ENCODE measurements at regions not wholly inside any gene's neighbourhood (a gene's known extent, or its start where the extent isn't known, plus 50 kb on each side); places are given as distances from the start of the nearest gene placed in this dataset.

DNA sequence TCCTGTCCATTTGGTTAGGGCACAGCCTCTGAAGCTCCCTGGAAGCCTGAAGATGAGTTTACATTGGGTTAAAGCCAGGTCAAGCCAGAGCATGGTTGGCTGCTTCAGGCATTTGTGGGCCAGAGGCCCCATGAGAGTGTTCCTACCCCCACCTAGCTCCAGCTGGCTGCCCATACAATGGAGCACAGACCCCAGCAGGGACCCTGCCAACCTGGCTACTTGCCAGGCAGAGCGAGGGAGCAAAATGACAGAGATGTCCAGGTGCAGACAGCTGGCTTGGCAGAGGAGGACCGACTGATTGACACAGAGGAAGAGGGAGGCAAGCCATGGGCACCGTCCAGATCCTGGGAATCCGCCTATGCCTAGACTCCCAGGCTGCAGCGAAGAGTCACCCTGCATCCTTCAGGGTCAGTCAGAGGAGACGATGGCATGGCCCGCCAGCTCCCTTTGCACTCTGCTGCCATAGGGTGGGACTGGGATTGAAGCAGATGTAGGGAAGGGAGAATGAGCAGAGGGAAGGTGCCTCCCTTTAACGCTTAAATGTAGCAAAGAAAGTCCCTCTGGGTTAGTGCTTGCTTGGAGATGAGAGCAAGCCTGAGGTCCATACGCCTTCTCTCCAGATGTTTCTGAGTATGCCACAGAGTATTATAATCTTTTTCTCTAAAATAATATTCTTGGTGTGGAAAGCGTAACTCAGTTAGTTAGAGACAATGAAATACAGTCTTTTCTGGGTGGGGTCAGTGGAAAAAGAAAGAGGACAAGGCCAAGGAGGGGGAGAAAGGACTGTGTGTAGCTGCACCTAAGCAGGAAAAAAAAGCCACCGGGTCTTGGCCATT lies 77.6 kb upstream of the FYN start:
- Histone ChIP-seq H3K9me2 (ENCODE audit: insufficient read depth, low read length) (no peaks in the 10 kb centered on the region), H3K9me3 (ENCODE audit: low read length) (no peaks in the 10 kb centered on the region), H3K9ac (ENCODE audit: low read length) (no peak overlapping the region), H2AFZ (ENCODE audit: low read depth, low read length) (no peak overlapping the region), H3K79me2 (replicated peaks; ENCODE audit: insufficient read depth, low read length) (no peaks in the 10 kb centered on the region), H3K4me2 (ENCODE audit: low read length) (no peak overlapping the region), H3K36me3 (ENCODE audit: insufficient read depth, low read length) (no peaks in the 10 kb centered on the region), H3K27me3 (ENCODE audit: insufficient read depth, low read depth, low read length) (no peaks in the 10 kb centered on the region), H3K27ac (ENCODE audit: low read length) (no peak overlapping the region), H3F3A (ENCODE audit: insufficient read depth, low read length, poor library complexity, severe bottlenecking) (no peaks in the 10 kb centered on the region), H4K20me1 (ENCODE audit: insufficient read depth) (no peaks in the 10 kb centered on the region), H3K4me3 (ENCODE audit: low read length) (no peak overlapping the region)
- TF ChIP-seq, protein P1, sequence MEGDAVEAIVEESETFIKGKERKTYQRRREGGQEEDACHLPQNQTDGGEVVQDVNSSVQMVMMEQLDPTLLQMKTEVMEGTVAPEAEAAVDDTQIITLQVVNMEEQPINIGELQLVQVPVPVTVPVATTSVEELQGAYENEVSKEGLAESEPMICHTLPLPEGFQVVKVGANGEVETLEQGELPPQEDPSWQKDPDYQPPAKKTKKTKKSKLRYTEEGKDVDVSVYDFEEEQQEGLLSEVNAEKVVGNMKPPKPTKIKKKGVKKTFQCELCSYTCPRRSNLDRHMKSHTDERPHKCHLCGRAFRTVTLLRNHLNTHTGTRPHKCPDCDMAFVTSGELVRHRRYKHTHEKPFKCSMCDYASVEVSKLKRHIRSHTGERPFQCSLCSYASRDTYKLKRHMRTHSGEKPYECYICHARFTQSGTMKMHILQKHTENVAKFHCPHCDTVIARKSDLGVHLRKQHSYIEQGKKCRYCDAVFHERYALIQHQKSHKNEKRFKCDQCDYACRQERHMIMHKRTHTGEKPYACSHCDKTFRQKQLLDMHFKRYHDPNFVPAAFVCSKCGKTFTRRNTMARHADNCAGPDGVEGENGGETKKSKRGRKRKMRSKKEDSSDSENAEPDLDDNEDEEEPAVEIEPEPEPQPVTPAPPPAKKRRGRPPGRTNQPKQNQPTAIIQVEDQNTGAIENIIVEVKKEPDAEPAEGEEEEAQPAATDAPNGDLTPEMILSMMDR (IDR thresholded peaks at IDR 0.05; ENCODE audit: poor library complexity, severe bottlenecking), result no peak
- TF ChIP-seq TAF1 (IDR thresholded peaks at IDR 0.05; ENCODE audit: low read depth) (no peak), POLR2AphosphoS5 (IDR thresholded peaks at IDR 0.05) (no peak)
- TF ChIP-seq, protein P2, sequence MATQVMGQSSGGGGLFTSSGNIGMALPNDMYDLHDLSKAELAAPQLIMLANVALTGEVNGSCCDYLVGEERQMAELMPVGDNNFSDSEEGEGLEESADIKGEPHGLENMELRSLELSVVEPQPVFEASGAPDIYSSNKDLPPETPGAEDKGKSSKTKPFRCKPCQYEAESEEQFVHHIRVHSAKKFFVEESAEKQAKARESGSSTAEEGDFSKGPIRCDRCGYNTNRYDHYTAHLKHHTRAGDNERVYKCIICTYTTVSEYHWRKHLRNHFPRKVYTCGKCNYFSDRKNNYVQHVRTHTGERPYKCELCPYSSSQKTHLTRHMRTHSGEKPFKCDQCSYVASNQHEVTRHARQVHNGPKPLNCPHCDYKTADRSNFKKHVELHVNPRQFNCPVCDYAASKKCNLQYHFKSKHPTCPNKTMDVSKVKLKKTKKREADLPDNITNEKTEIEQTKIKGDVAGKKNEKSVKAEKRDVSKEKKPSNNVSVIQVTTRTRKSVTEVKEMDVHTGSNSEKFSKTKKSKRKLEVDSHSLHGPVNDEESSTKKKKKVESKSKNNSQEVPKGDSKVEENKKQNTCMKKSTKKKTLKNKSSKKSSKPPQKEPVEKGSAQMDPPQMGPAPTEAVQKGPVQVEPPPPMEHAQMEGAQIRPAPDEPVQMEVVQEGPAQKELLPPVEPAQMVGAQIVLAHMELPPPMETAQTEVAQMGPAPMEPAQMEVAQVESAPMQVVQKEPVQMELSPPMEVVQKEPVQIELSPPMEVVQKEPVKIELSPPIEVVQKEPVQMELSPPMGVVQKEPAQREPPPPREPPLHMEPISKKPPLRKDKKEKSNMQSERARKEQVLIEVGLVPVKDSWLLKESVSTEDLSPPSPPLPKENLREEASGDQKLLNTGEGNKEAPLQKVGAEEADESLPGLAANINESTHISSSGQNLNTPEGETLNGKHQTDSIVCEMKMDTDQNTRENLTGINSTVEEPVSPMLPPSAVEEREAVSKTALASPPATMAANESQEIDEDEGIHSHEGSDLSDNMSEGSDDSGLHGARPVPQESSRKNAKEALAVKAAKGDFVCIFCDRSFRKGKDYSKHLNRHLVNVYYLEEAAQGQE (IDR thresholded peaks at IDR 0.05; ENCODE audit: borderline replicate concordance), result no peak

DNA sequence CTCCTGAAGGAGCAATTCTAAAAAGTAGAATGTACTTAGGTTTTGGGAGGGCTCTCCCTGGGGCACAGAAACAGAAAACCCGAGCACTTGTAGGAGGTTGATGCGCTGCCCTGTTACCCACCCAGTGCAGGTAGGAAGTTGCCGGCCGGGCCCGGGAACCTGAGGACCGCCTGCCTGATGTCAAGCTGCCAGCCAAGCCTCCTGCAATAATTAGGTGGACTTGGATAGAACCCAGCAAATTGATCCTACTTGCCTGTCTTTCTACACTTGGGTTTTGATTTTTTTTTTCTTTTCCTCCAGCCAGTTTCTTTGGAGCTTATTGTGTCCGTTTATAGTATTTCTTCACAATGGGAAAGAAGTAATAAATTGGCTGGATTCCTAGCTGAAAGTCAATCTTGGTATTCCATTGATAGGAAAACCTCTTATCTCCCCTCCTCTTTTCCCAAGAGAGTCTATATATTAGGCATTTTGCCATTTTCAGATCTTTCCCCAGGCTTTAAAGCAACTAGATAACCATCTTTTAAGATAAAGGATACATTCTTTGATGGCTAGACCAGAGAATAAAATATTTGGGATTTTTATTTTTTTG lies 78.3 kb upstream of the FYN start:
- Histone ChIP-seq H2AFZ (ENCODE audit: low read depth, low read length) (no peak overlapping the region), H3K4me2 (ENCODE audit: low read length) (no peak overlapping the region), H3K4me3 (ENCODE audit: low read length) (no peak overlapping the region), H4K20me1 (ENCODE audit: insufficient read depth) (no peaks in the 10 kb centered on the region), H3K9me2 (ENCODE audit: insufficient read depth, low read length) (no peaks in the 10 kb centered on the region), H3K79me2 (replicated peaks; ENCODE audit: insufficient read depth, low read length) (no peaks in the 10 kb centered on the region), H3F3A (ENCODE audit: insufficient read depth, low read length, poor library complexity, severe bottlenecking) (no peaks in the 10 kb centered on the region), H3K9me3 (ENCODE audit: low read length) (no peaks in the 10 kb centered on the region), H3K36me3 (ENCODE audit: insufficient read depth, low read length) (no peaks in the 10 kb centered on the region), H3K27me3 (ENCODE audit: insufficient read depth, low read depth, low read length) (no peaks in the 10 kb centered on the region), H3K9ac (ENCODE audit: low read length) (no peak overlapping the region), H3K27ac (ENCODE audit: low read length) (no peak overlapping the region)
- TF ChIP-seq POLR2AphosphoS5 (IDR thresholded peaks at IDR 0.05) (no peak), MXI1 (conservative IDR thresholded peaks at IDR 0.05; ENCODE audit: poor library complexity, severe bottlenecking) (no peak), EP300 (conservative IDR thresholded peaks at IDR 0.05; ENCODE audit: poor library complexity, severe bottlenecking) (no peak), TAF1 (IDR thresholded peaks at IDR 0.05; ENCODE audit: low read depth) (no peak), SMC3 (conservative IDR thresholded peaks at IDR 0.05; ENCODE audit: poor library complexity) (no peak), EZH2 (IDR thresholded peaks at IDR 0.05; ENCODE audit: borderline replicate concordance, insufficient read depth, low read length, poor library complexity, severe bottlenecking) (no peak), RAD21 (conservative IDR thresholded peaks at IDR 0.05) (no peak)
- TF ChIP-seq, protein P1 (IDR thresholded peaks at IDR 0.05; ENCODE audit: poor library complexity, severe bottlenecking), result no peak
- TF ChIP-seq, protein P2 (IDR thresholded peaks at IDR 0.05; ENCODE audit: borderline replicate concordance), result no peak
